ENCODE measurements at regions not wholly inside any gene's neighbourhood (a gene's known extent, or its start where the extent isn't known, plus 50 kb on each side); places are given as distances from the start of the nearest gene placed in this dataset.

DNA sequence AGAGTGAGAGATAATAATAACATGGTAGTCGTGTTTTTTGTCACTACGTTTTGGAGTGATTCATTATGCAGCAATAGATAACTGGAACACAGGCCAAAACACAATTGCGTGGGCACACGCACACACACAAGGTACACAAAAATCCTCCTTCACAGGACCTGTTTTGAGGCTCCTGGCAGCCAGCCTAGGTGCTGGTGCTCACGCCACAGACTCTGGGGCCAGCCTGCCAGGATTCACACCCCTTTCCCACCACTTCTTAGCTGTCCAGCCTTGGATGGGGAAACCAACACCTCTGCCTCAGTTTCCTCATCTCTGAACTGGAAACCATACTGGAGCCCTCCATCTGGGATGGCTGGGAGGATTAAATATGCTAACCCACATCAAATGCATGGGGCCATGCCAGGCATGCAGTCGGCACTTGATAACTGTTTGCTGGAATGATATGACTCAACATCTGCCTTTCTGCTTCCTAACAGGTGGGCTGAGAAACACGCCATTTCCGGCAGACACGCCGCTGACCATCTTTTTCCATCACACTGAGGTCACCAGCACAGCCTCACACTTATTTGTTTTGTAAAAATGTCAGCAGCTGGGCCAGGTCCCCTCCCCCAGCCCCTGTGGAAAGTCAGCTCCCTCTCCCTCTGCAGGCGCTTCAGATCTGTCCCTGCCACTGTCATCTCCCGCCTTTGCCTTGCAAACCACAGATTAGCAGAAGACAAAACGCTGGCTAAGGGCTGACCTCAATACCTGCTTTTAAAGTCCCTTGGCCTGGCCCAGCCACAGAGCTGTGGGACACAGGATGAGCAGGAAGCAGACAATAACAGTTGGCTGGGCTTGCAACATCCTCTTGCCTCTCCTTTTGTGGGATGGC is 237.5 kb downstream of the BCOR start (continued):
- TF ChIP-seq CHD1 (IDR thresholded peaks at IDR 0.05; ENCODE audit: low read depth, low read length) (no peak), CEBPB (IDR thresholded peaks at IDR 0.05; ENCODE audit: low read depth, low read length) (peak; percentile 36; the same call in 1 of the 2 replicates), MXI1 (IDR thresholded peaks at IDR 0.05; ENCODE audit: borderline replicate concordance, low read depth, low read length) (no peak)

DNA sequence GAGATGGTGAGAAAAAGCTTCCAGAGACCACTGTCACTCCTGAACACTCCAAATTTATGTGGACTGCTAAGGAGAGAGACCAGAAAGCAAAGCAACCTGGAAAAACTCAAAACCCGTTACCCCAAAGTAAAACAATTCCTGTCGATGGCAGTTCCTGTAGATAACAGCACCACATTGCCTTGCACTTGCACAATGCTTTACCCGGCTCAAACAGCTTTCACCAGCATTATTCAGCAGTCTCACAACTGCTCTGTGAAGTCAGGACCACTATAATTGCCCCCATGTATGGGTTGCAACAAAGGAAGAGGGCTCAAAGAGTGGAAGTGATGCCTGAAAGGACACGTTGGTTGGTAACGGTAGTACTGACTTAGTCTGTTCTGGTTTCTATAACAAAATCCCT is 234.8 kb downstream of the BCOR start:
- H3K27ac ChIP-seq (ENCODE audit: insufficient read depth, low read length) = no peak overlapping the region
- H3K9me3 ChIP-seq (ENCODE audit: control insufficient read depth, insufficient read depth, low read length) = peaks cover 4% of the 10 kb centered on the region; the same call in 1 of the 2 replicates
- no peak for ATAC-seq (ENCODE audit: low read depth)
- no TSS peak for BruUV-seq (replicated peaks)
- POLR2A ChIA-PET (ENCODE audit: unreplicated experiment) = no interaction called here
- CTCF ChIA-PET = no interaction called here
- no peak overlapping the region for H2AK5ac ChIP-seq (ENCODE audit: low read depth, low read length)
- H3K4me2 ChIP-seq (ENCODE audit: low read depth, low read length) = no peak overlapping the region
- H2AFZ ChIP-seq (replicated peaks; ENCODE audit: low read length, poor library complexity) = no peak overlapping the region
- H2BK120ac ChIP-seq (ENCODE audit: low read depth, low read length) = no peak overlapping the region
- intact Hi-C loops (cut with micrococcal nuclease) = no loop called here
- DNase-seq = no peak
- H4K5ac ChIP-seq (ENCODE audit: low read depth, low read length) = no peak overlapping the region
- peaks cover 7% of the 10 kb centered on the region for H3K4me1 ChIP-seq (ENCODE audit: control insufficient read depth, insufficient read depth, low read length)
- H3K79me1 ChIP-seq (ENCODE audit: low read depth in 1 of 2, low read length in 2 of 2) = no peaks in the 10 kb centered on the region
- in situ Hi-C loops (cut with MboI; ENCODE audit: low sequenced_read_pairs) = no loop called here
- H3K36me3 ChIP-seq (ENCODE audit: control insufficient read depth, insufficient read depth, low read length) = no peaks in the 10 kb centered on the region
- H3K9me1 ChIP-seq (ENCODE audit: insufficient read depth, low read length) = peaks cover 4% of the 10 kb centered on the region; the same call in 1 of the 2 replicates
- peaks cover 9% of the 10 kb centered on the region; the same call in 1 of the 2 replicates for H3K27me3 ChIP-seq (ENCODE audit: control insufficient read depth, insufficient read depth, low read length)
- no CpG with 5 or more reads among the region's 5 CpGs for WGBS, 2 experiments (ENCODE audit: extremely low coverage in 2 of 2, insufficient read length in 1 of 2)
- no peak overlapping the region for H3K18ac ChIP-seq (ENCODE audit: low read depth, low read length)
- H2BK5ac ChIP-seq (ENCODE audit: low read depth, low read length, poor library complexity, severe bottlenecking) = no peak overlapping the region
- no peak overlapping the region for H4K91ac ChIP-seq (ENCODE audit: insufficient read depth, low read depth, low read length)
- H2BK20ac ChIP-seq (ENCODE audit: low read depth, low read length) = no peak overlapping the region
- H3K23ac ChIP-seq (ENCODE audit: low read depth, low read length) = no peak overlapping the region
- no peak overlapping the region for H4K8ac ChIP-seq (ENCODE audit: low read depth in 2 of 2, low read length in 2 of 2)
- no peak for TF ChIP-seq RFX5 (IDR thresholded peaks at IDR 0.05; ENCODE audit: low read depth, low read length)
- no peak for TF ChIP-seq FOS (IDR thresholded peaks at IDR 0.05; ENCODE audit: low read depth, low read length)
- no peak for TF ChIP-seq MAFK (IDR thresholded peaks at IDR 0.05; ENCODE audit: low read depth, low read length)
- TF ChIP-seq SMC3 (IDR thresholded peaks at IDR 0.05; ENCODE audit: low read depth, low read length) = no peak
- TF ChIP-seq CHD1 (IDR thresholded peaks at IDR 0.05; ENCODE audit: low read depth, low read length) = no peak
- no peak for TF ChIP-seq MAZ (IDR thresholded peaks at IDR 0.05; ENCODE audit: borderline replicate concordance, low read depth, low read length)
- TF ChIP-seq, protein P1, sequence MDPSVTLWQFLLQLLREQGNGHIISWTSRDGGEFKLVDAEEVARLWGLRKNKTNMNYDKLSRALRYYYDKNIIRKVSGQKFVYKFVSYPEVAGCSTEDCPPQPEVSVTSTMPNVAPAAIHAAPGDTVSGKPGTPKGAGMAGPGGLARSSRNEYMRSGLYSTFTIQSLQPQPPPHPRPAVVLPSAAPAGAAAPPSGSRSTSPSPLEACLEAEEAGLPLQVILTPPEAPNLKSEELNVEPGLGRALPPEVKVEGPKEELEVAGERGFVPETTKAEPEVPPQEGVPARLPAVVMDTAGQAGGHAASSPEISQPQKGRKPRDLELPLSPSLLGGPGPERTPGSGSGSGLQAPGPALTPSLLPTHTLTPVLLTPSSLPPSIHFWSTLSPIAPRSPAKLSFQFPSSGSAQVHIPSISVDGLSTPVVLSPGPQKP (IDR thresholded peaks at IDR 0.05; ENCODE audit: borderline replicate concordance, low read depth, low read length) = no peak
- TF ChIP-seq CEBPB (IDR thresholded peaks at IDR 0.05; ENCODE audit: low read depth, low read length) = no peak
- TF ChIP-seq, protein P2, sequence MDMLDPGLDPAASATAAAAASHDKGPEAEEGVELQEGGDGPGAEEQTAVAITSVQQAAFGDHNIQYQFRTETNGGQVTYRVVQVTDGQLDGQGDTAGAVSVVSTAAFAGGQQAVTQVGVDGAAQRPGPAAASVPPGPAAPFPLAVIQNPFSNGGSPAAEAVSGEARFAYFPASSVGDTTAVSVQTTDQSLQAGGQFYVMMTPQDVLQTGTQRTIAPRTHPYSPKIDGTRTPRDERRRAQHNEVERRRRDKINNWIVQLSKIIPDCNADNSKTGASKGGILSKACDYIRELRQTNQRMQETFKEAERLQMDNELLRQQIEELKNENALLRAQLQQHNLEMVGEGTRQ (IDR thresholded peaks at IDR 0.05; ENCODE audit: low read depth, low read length) = no peak
- TF ChIP-seq RAD21 (IDR thresholded peaks at IDR 0.05; ENCODE audit: low read length) = no peak
- dilution Hi-C loops (cut with HindIII; ENCODE audit: low sequenced_read_pairs, unreplicated experiment) = no loop called here
- H2AK9ac ChIP-seq (replicated peaks; ENCODE audit: low read depth, low read length, poor library complexity) = no peak overlapping the region
- no peak overlapping the region for H2BK15ac ChIP-seq (ENCODE audit: low read depth, low read length)
- H3K14ac ChIP-seq (replicated peaks; ENCODE audit: low read depth, low read length) = no peak overlapping the region
- no peak overlapping the region for H3K9ac ChIP-seq (ENCODE audit: low read depth, low read length)
- H4K20me1 ChIP-seq (ENCODE audit: insufficient read depth, low read length) = 0 out of 2 replicates have a peak, but pooled peaks cover 4% of the 10 kb centered on the region
- no peak overlapping the region for H3K4ac ChIP-seq (ENCODE audit: low read depth, low read length)
- no peak overlapping the region for H3K4me3 ChIP-seq (ENCODE audit: insufficient read depth, low read depth, low read length)
- H3K56ac ChIP-seq (ENCODE audit: extremely low read depth, insufficient read depth, low read length) = no peak overlapping the region

Data from IMR-90 (cell line).